Activated T-helper 1 cell treated with anti-CD3 and anti-CD28 coated beads, Interleukin-12 subunit alpha, Interleukin-12 subunit beta, Interleukin-2, Interleukin-4 antibody, amounts not matched to agents 30 ng/mL and 10 ng/mL and 1 ng/mL, durations not matched to agents 14 hours and 24 hours and 36 hours (primary cell): ENCODE measurements at regions not wholly inside any gene's neighbourhood (a gene's known extent, or its start where the extent isn't known, plus 50 kb on each side); places are given as distances from the start of the nearest gene placed in this dataset.

Experiments
- DNase-seq: peaks from one replicate; pipeline ENCODE4 v3.0.0; 2021; ENCODE audit warnings: low spot score
- H3K27ac Mint-ChIP-seq: one replicate; pipeline ENCODE4 v1.8.0; 2021; ENCODE audit warnings: mild to moderate bottlenecking, mixed read lengths
- H3K27me3 Mint-ChIP-seq: one replicate; pipeline ENCODE4 v1.8.0; 2022; ENCODE audit warnings: mild to moderate bottlenecking, moderate library complexity, mixed read lengths; ENCODE audit not compliant: insufficient read depth
- H3K36me3 Mint-ChIP-seq: one replicate; pipeline ENCODE4 v1.8.0; 2021; ENCODE audit warnings: low read depth, mixed read lengths
- H3K4me1 Mint-ChIP-seq: one replicate; pipeline ENCODE4 v1.8.0; 2021; ENCODE audit warnings: low read depth, mixed read lengths
- H3K4me3 Mint-ChIP-seq: one replicate; pipeline ENCODE4 v1.8.0; 2021; ENCODE audit warnings: mild to moderate bottlenecking, moderate library complexity, mixed read lengths
- H3K9me3 Mint-ChIP-seq: one replicate; pipeline ENCODE4 v1.8.0; 2021; ENCODE audit warnings: mixed read lengths
- intact Hi-C: fragments of 100-400 bp; cut with micrococcal nuclease; formaldehyde crosslinking; loops from one replicate; pipeline ENCODE4 v1.15.1; 2024

- Mint-ChIP-seq H3K36me3 (no peaks in the 10 kb centered on the region), H3K9me3 (no peaks in the 10 kb centered on the region), H3K27ac (no peak overlapping the region), H3K4me1 (no peaks in the 10 kb centered on the region), H3K4me3 (no peak overlapping the region), H3K27me3 (no peaks in the 10 kb centered on the region)
- intact Hi-C loops: no loop called here
- no peak for DNase-seq
Measured at GRCh38 chr9:3629495-3629894, 103.7 kb upstream of the RFX3 start.

GRCh38 chr9:3628239-3628638 is 102.4 kb upstream of the RFX3 start:
- Mint-ChIP-seq H3K27ac (no peak overlapping the region), H3K36me3 (no peaks in the 10 kb centered on the region), H3K4me1 (no peaks in the 10 kb centered on the region), H3K9me3 (no peaks in the 10 kb centered on the region), H3K4me3 (no peak overlapping the region), H3K27me3 (no peaks in the 10 kb centered on the region)
- DNase-seq: no peak
- intact Hi-C loops: no loop called here

- Mint-ChIP-seq H3K27me3 (peaks cover 1% of the 10 kb centered on the region), H3K4me1 (no peaks in the 10 kb centered on the region), H3K4me3 (no peak overlapping the region), H3K27ac (no peak overlapping the region), H3K9me3 (no peaks in the 10 kb centered on the region), H3K36me3 (no peaks in the 10 kb centered on the region)
- intact Hi-C loops: no loop called here
- no peak for DNase-seq
Measured at GRCh38 chr9:3608011-3608410, 82.2 kb upstream of the RFX3 start.

- Mint-ChIP-seq H3K27ac (no peak overlapping the region), H3K4me3 (no peak overlapping the region), H3K27me3 (no peaks in the 10 kb centered on the region), H3K4me1 (no peaks in the 10 kb centered on the region), H3K36me3 (no peaks in the 10 kb centered on the region), H3K9me3 (no peaks in the 10 kb centered on the region)
- intact Hi-C loops: no loop called here
- DNase-seq: no peak
Measured at GRCh38 chr9:3600672-3601071, 74.9 kb upstream of the RFX3 start.

- Mint-ChIP-seq H3K4me1 (no peaks in the 10 kb centered on the region), H3K4me3 (no peak overlapping the region), H3K9me3 (peaks cover 6% of the 10 kb centered on the region), H3K27me3 (peaks cover 2% of the 10 kb centered on the region), H3K36me3 (no peaks in the 10 kb centered on the region), H3K27ac (no peak overlapping the region)
- intact Hi-C loops: no loop called here
- no peak for DNase-seq
Measured at GRCh38 chr9:3597792-3598191, 72.0 kb upstream of the RFX3 start.

- Mint-ChIP-seq H3K27ac (no peak overlapping the region), H3K9me3 (peaks cover 67% of the 10 kb centered on the region)
- intact Hi-C loops: no loop called here
Measured at GRCh38 chr9:3586066-3586465, 60.3 kb upstream of the RFX3 start.

GRCh38 chr9:3585606-3586005 is 59.8 kb upstream of the RFX3 start:
- intact Hi-C loops: no loop called here
- H3K36me3 Mint-ChIP-seq: peaks cover 7% of the 10 kb centered on the region
- H3K9me3 Mint-ChIP-seq: peaks cover 67% of the 10 kb centered on the region
- no peak for DNase-seq
- H3K27me3 Mint-ChIP-seq: peaks cover 2% of the 10 kb centered on the region
- H3K4me1 Mint-ChIP-seq: no peaks in the 10 kb centered on the region
- H3K4me3 Mint-ChIP-seq: no peak overlapping the region
- no peak overlapping the region for H3K27ac Mint-ChIP-seq

More at GRCh38 chr9:3586066-3586465, 60.3 kb upstream of the RFX3 start:
- DNase-seq: no peak
- H3K36me3 Mint-ChIP-seq: peaks cover 6% of the 10 kb centered on the region
- no peaks in the 10 kb centered on the region for H3K4me1 Mint-ChIP-seq
- peaks cover 2% of the 10 kb centered on the region for H3K27me3 Mint-ChIP-seq
- no peak overlapping the region for H3K4me3 Mint-ChIP-seq

- Mint-ChIP-seq H3K9me3 (peaks cover 48% of the 10 kb centered on the region), H3K4me3 (no peak overlapping the region), H3K36me3 (peaks cover 3% of the 10 kb centered on the region), H3K27ac (no peak overlapping the region), H3K4me1 (peaks cover 7% of the 10 kb centered on the region), H3K27me3 (peaks cover 2% of the 10 kb centered on the region)
- no peak for DNase-seq
- intact Hi-C loops: loop anchor here (10.0 kb wide), 1 partner anchor 114 kb away; no protein-coding TSS in a partner anchor
Measured at GRCh38 chr9:3578786-3579185, 53.0 kb upstream of the RFX3 start.

- H3K4me3 Mint-ChIP-seq: no peak overlapping the region
- peaks cover 7% of the 10 kb centered on the region for H3K4me1 Mint-ChIP-seq
- DNase-seq: no peak
- H3K27me3 Mint-ChIP-seq: no peaks in the 10 kb centered on the region
- intact Hi-C loops: loop anchor here (10.0 kb wide), 1 partner anchor 112 kb away; no protein-coding TSS in a partner anchor
- H3K27ac Mint-ChIP-seq: no peak overlapping the region
- peaks cover 25% of the 10 kb centered on the region for H3K9me3 Mint-ChIP-seq
- H3K36me3 Mint-ChIP-seq: peaks cover 3% of the 10 kb centered on the region
Measured at GRCh38 chr9:3576328-3576727, 50.5 kb upstream of the RFX3 start.

- DNase-seq: no peak
- peaks cover 7% of the 10 kb centered on the region for H3K4me1 Mint-ChIP-seq
- intact Hi-C loops: loop anchor here (10.0 kb wide), 1 partner anchor 111 kb away; no protein-coding TSS in a partner anchor
- no peak overlapping the region for H3K4me3 Mint-ChIP-seq
- H3K9me3 Mint-ChIP-seq: peaks cover 20% of the 10 kb centered on the region
- H3K27me3 Mint-ChIP-seq: no peaks in the 10 kb centered on the region
- H3K27ac Mint-ChIP-seq: no peak overlapping the region
- H3K36me3 Mint-ChIP-seq: peaks cover 3% of the 10 kb centered on the region
Measured at GRCh38 chr9:3575821-3576220, 50.0 kb upstream of the RFX3 start.
